ENCODE measurements at regions not wholly inside any gene's neighbourhood (a gene's known extent, or its start where the extent isn't known, plus 50 kb on each side); places are given as distances from the start of the nearest gene placed in this dataset.

- no peak for DNase-seq
- in situ Hi-C loops (cut with MboI; ENCODE audit: low pct_unique_long_range_greater_than_20kb, low sequenced_read_pairs): no loop called here
Measured at GRCh38 chr2:64765160-64765805, 111.6 kb upstream of the SERTAD2 start.

GRCh38 chr2:64766841-64767669, 113.3 kb upstream of the SERTAD2 start:
- in situ Hi-C loops (cut with MboI; ENCODE audit: low pct_unique_long_range_greater_than_20kb, low sequenced_read_pairs): no loop called here
- peak; percentile 43 for DNase-seq

- in situ Hi-C loops (cut with MboI; ENCODE audit: low pct_unique_long_range_greater_than_20kb, low sequenced_read_pairs): no loop called here
- DNase-seq: peak; percentile 85
Measured at GRCh38 chr2:64767670-64768468, 114.2 kb upstream of the SERTAD2 start.

GRCh38 chr2:64768491-64769005, 114.8 kb upstream of the SERTAD2 start:
- in situ Hi-C loops (cut with MboI; ENCODE audit: low pct_unique_long_range_greater_than_20kb, low sequenced_read_pairs): no loop called here

GRCh38 chr2:64769392-64770044, 115.8 kb upstream of the SERTAD2 start:
- in situ Hi-C loops (cut with MboI; ENCODE audit: low pct_unique_long_range_greater_than_20kb, low sequenced_read_pairs): no loop called here
- no peak for DNase-seq

More at GRCh38 chr2:64768491-64769005, 114.8 kb upstream of the SERTAD2 start:
- peak; percentile 51 for DNase-seq

- DNase-seq: no peak
- in situ Hi-C loops (cut with MboI; ENCODE audit: low pct_unique_long_range_greater_than_20kb, low sequenced_read_pairs): no loop called here
Measured at GRCh38 chr2:64770137-64770780, 116.5 kb upstream of the SERTAD2 start.

GRCh38 chr2:64770781-64771334, 117.1 kb upstream of the SERTAD2 start:
- no peak for DNase-seq

GRCh38 chr2:64771737-64772136, 118.0 kb upstream of the SERTAD2 start:
- in situ Hi-C loops (cut with MboI; ENCODE audit: low pct_unique_long_range_greater_than_20kb, low sequenced_read_pairs): no loop called here
- DNase-seq: no peak

More at GRCh38 chr2:64770781-64771334, 117.1 kb upstream of the SERTAD2 start:
- in situ Hi-C loops (cut with MboI; ENCODE audit: low pct_unique_long_range_greater_than_20kb, low sequenced_read_pairs): no loop called here

GRCh38 chr2:64773461-64774118, 119.9 kb upstream of the SERTAD2 start:
- in situ Hi-C loops (cut with MboI; ENCODE audit: low pct_unique_long_range_greater_than_20kb, low sequenced_read_pairs): no loop called here
- DNase-seq: peak; percentile 38

- no peak for DNase-seq
- in situ Hi-C loops (cut with MboI; ENCODE audit: low pct_unique_long_range_greater_than_20kb, low sequenced_read_pairs): no loop called here
Measured at GRCh38 chr2:64777841-64778240, 124.1 kb upstream of the SERTAD2 start.

GRCh38 chr2:64779117-64779690, 125.5 kb upstream of the SERTAD2 start:
- in situ Hi-C loops (cut with MboI; ENCODE audit: low pct_unique_long_range_greater_than_20kb, low sequenced_read_pairs): no loop called here
- DNase-seq: no peak

GRCh38 chr2:64780041-64780440, 126.3 kb upstream of the SERTAD2 start:
- no peak for DNase-seq
- in situ Hi-C loops (cut with MboI; ENCODE audit: low pct_unique_long_range_greater_than_20kb, low sequenced_read_pairs): no loop called here

GRCh38 chr2:64781711-64782390, 128.1 kb upstream of the SERTAD2 start:
- DNase-seq: no peak
- in situ Hi-C loops (cut with MboI; ENCODE audit: low pct_unique_long_range_greater_than_20kb, low sequenced_read_pairs): no loop called here

- DNase-seq: no peak
- in situ Hi-C loops (cut with MboI; ENCODE audit: low pct_unique_long_range_greater_than_20kb, low sequenced_read_pairs): no loop called here
Measured at GRCh38 chr2:64784168-64785061, 130.7 kb upstream of the SERTAD2 start.

GRCh38 chr2:64785245-64785644, 131.5 kb upstream of the SERTAD2 start:
- in situ Hi-C loops (cut with MboI; ENCODE audit: low pct_unique_long_range_greater_than_20kb, low sequenced_read_pairs): no loop called here

More at GRCh38 chr2:64785245-64785644, 131.5 kb upstream of the SERTAD2 start:
- DNase-seq: no peak

All from KBM-7 (cell line).